ENCODE measurements at regions not wholly inside any gene's neighbourhood (a gene's known extent, or its start where the extent isn't known, plus 50 kb on each side); places are given as distances from the start of the nearest gene placed in this dataset.

GRCh38 chr11:80074837-80075236 is 634.0 kb upstream of the TENM4 start:
- CTCF ChIA-PET = no interaction called here
- no peak overlapping the region for H3K4me3 Mint-ChIP-seq
- H3K9me3 Mint-ChIP-seq (ENCODE audit: low read depth) = peaks cover 4% of the 10 kb centered on the region
- no peaks in the 10 kb centered on the region for H3K4me1 Mint-ChIP-seq
- DNase-seq (no peak), ATAC-seq (no peak)
- H3K27me3 Mint-ChIP-seq = no peaks in the 10 kb centered on the region
- no peaks in the 10 kb centered on the region for H3K36me3 Mint-ChIP-seq
- H3K27ac Mint-ChIP-seq = no peak overlapping the region

GRCh38 chr11:80066291-80066690 is 625.5 kb upstream of the TENM4 start:
- peaks cover 2% of the 10 kb centered on the region for H3K9me3 Mint-ChIP-seq (ENCODE audit: low read depth)
- H3K4me1 Mint-ChIP-seq = no peaks in the 10 kb centered on the region

GRCh38 chr11:80065086-80065485 is 624.3 kb upstream of the TENM4 start:
- no peak for DNase-seq
- no peak overlapping the region for H3K27ac Mint-ChIP-seq
- no peaks in the 10 kb centered on the region for H3K4me1 Mint-ChIP-seq
- H3K36me3 Mint-ChIP-seq = no peaks in the 10 kb centered on the region
- CTCF ChIA-PET = interaction anchor here (0.7 kb wide), 1 partner anchor 1107 kb away, joined by 3 read pairs; no protein-coding TSS in a partner anchor
- H3K4me3 Mint-ChIP-seq = no peak overlapping the region
- H3K27me3 Mint-ChIP-seq = no peaks in the 10 kb centered on the region
- peaks cover 4% of the 10 kb centered on the region for H3K9me3 Mint-ChIP-seq (ENCODE audit: low read depth)
- ATAC-seq = no peak

More at GRCh38 chr11:80066291-80066690, 625.5 kb upstream of the TENM4 start:
- no peaks in the 10 kb centered on the region for H3K27me3 Mint-ChIP-seq
- no peak overlapping the region for H3K27ac Mint-ChIP-seq
- CTCF ChIA-PET = no interaction called here
- no peaks in the 10 kb centered on the region for H3K36me3 Mint-ChIP-seq
- no peak overlapping the region for H3K4me3 Mint-ChIP-seq
- ATAC-seq (no peak), DNase-seq (no peak)

- H3K4me1 Mint-ChIP-seq = no peaks in the 10 kb centered on the region
- no peaks in the 10 kb centered on the region for H3K36me3 Mint-ChIP-seq
- H3K9me3 Mint-ChIP-seq (ENCODE audit: low read depth) = peaks cover 7% of the 10 kb centered on the region
Observed at GRCh38 chr11:80061056-80061455, 620.2 kb upstream of the TENM4 start.

GRCh38 chr11:80054582-80055165 is 613.8 kb upstream of the TENM4 start:
- no peaks in the 10 kb centered on the region for H3K27me3 Mint-ChIP-seq
- no peaks in the 10 kb centered on the region for H3K36me3 Mint-ChIP-seq
- no peak overlapping the region for H3K27ac Mint-ChIP-seq
- peaks cover 8% of the 10 kb centered on the region for H3K9me3 Mint-ChIP-seq (ENCODE audit: low read depth)
- CTCF ChIA-PET = no interaction called here
- no peaks in the 10 kb centered on the region for H3K4me1 Mint-ChIP-seq
- ATAC-seq (no peak), DNase-seq (no peak)
- no peak overlapping the region for H3K4me3 Mint-ChIP-seq

More at GRCh38 chr11:80061056-80061455, 620.2 kb upstream of the TENM4 start:
- H3K4me3 Mint-ChIP-seq = no peak overlapping the region
- H3K27me3 Mint-ChIP-seq = no peaks in the 10 kb centered on the region
- DNase-seq (no peak), ATAC-seq (no peak)
- H3K27ac Mint-ChIP-seq = no peak overlapping the region
- CTCF ChIA-PET = no interaction called here

- H3K27me3 Mint-ChIP-seq = no peaks in the 10 kb centered on the region
- H3K4me3 Mint-ChIP-seq = no peak overlapping the region
- CTCF ChIA-PET = no interaction called here
- H3K9me3 Mint-ChIP-seq (ENCODE audit: low read depth) = peaks cover 6% of the 10 kb centered on the region
- ATAC-seq = no peak
- no peak overlapping the region for H3K27ac Mint-ChIP-seq
- no peak for DNase-seq
- H3K4me1 Mint-ChIP-seq = no peaks in the 10 kb centered on the region
- H3K36me3 Mint-ChIP-seq = no peaks in the 10 kb centered on the region
Observed at GRCh38 chr11:80048513-80048912, 607.7 kb upstream of the TENM4 start.

GRCh38 chr11:80041136-80042000 is 600.5 kb upstream of the TENM4 start:
- no peaks in the 10 kb centered on the region for H3K9me3 Mint-ChIP-seq (ENCODE audit: low read depth)
- H3K4me3 Mint-ChIP-seq = no peak overlapping the region
- no peaks in the 10 kb centered on the region for H3K4me1 Mint-ChIP-seq
- ATAC-seq = no peak
- no peaks in the 10 kb centered on the region for H3K27me3 Mint-ChIP-seq
- H3K36me3 Mint-ChIP-seq = no peaks in the 10 kb centered on the region
- CTCF ChIA-PET = no interaction called here
- no peak for DNase-seq
- no peak overlapping the region for H3K27ac Mint-ChIP-seq

- CTCF ChIA-PET = no interaction called here
- no peaks in the 10 kb centered on the region for H3K36me3 Mint-ChIP-seq
- H3K27me3 Mint-ChIP-seq = no peaks in the 10 kb centered on the region
- H3K9me3 Mint-ChIP-seq (ENCODE audit: low read depth) = no peaks in the 10 kb centered on the region
- no peaks in the 10 kb centered on the region for H3K4me1 Mint-ChIP-seq
- ATAC-seq (no peak), DNase-seq (no peak)
- no peak overlapping the region for H3K27ac Mint-ChIP-seq
- H3K4me3 Mint-ChIP-seq = no peak overlapping the region
Observed at GRCh38 chr11:80034801-80035200, 594.0 kb upstream of the TENM4 start.

- Mint-ChIP-seq H3K36me3 (no peaks in the 10 kb centered on the region), H3K27ac (no peak overlapping the region), H3K4me3 (no peak overlapping the region), H3K4me1 (no peaks in the 10 kb centered on the region), H3K9me3 (ENCODE audit: low read depth) (no peaks in the 10 kb centered on the region), H3K27me3 (no peaks in the 10 kb centered on the region)
- CTCF ChIA-PET = no interaction called here
- DNase-seq = no peak
- ATAC-seq = no peak
Observed at GRCh38 chr11:80031014-80031600, 590.3 kb upstream of the TENM4 start.

GRCh38 chr11:80028998-80029397 is 588.2 kb upstream of the TENM4 start:
- Mint-ChIP-seq H3K36me3 (no peaks in the 10 kb centered on the region), H3K9me3 (ENCODE audit: low read depth) (no peaks in the 10 kb centered on the region), H3K4me1 (no peaks in the 10 kb centered on the region), H3K4me3 (no peak overlapping the region), H3K27me3 (no peaks in the 10 kb centered on the region), H3K27ac (no peak overlapping the region)
- DNase-seq = no peak
- no peak for ATAC-seq
- CTCF ChIA-PET = no interaction called here

- no peaks in the 10 kb centered on the region for H3K27me3 Mint-ChIP-seq
- H3K27ac Mint-ChIP-seq = no peak overlapping the region
- no peaks in the 10 kb centered on the region for H3K4me1 Mint-ChIP-seq
- DNase-seq (no peak), ATAC-seq (no peak)
- CTCF ChIA-PET = no interaction called here
- H3K9me3 Mint-ChIP-seq (ENCODE audit: low read depth) = no peaks in the 10 kb centered on the region
- H3K4me3 Mint-ChIP-seq = no peak overlapping the region
- H3K36me3 Mint-ChIP-seq = no peaks in the 10 kb centered on the region
Observed at GRCh38 chr11:80024119-80024518, 583.3 kb upstream of the TENM4 start.

GRCh38 chr11:80023386-80023785 is 582.6 kb upstream of the TENM4 start:
- H3K4me1 Mint-ChIP-seq = no peaks in the 10 kb centered on the region
- H3K9me3 Mint-ChIP-seq (ENCODE audit: low read depth) = no peaks in the 10 kb centered on the region
- no peak overlapping the region for H3K4me3 Mint-ChIP-seq
- no peaks in the 10 kb centered on the region for H3K36me3 Mint-ChIP-seq
- ATAC-seq (no peak), DNase-seq (no peak)
- CTCF ChIA-PET = no interaction called here
- no peak overlapping the region for H3K27ac Mint-ChIP-seq
- no peaks in the 10 kb centered on the region for H3K27me3 Mint-ChIP-seq

GRCh38 chr11:80010536-80010935 is 569.7 kb upstream of the TENM4 start:
- no peak overlapping the region for H3K4me3 Mint-ChIP-seq
- H3K4me1 Mint-ChIP-seq = no peaks in the 10 kb centered on the region
- H3K36me3 Mint-ChIP-seq = no peaks in the 10 kb centered on the region
- ATAC-seq (no peak), DNase-seq (no peak)
- CTCF ChIA-PET = no interaction called here
- H3K27me3 Mint-ChIP-seq = no peaks in the 10 kb centered on the region
- no peak overlapping the region for H3K27ac Mint-ChIP-seq
- no peaks in the 10 kb centered on the region for H3K9me3 Mint-ChIP-seq (ENCODE audit: low read depth)

- CTCF ChIA-PET = no interaction called here
- Mint-ChIP-seq H3K9me3 (ENCODE audit: low read depth) (no peaks in the 10 kb centered on the region), H3K36me3 (no peaks in the 10 kb centered on the region), H3K27me3 (no peaks in the 10 kb centered on the region), H3K4me3 (no peak overlapping the region), H3K4me1 (no peaks in the 10 kb centered on the region), H3K27ac (no peak overlapping the region)
- no peak for ATAC-seq
- DNase-seq = no peak
Observed at GRCh38 chr11:80009081-80009480, 568.3 kb upstream of the TENM4 start.

Measured in activated CD8-positive, alpha-beta memory T cell treated with anti-CD3 and anti-CD28 coated beads, Interleukin-2, amount 10 ng/mL, durations not matched to agents 7 days and 5 days (primary cell).